GM23338 (cell line): ENCODE measurements at regions not wholly inside any gene's neighbourhood (a gene's known extent, or its start where the extent isn't known, plus 50 kb on each side); places are given as distances from the start of the nearest gene placed in this dataset.

Experiments used
- ATAC-seq: fragments of 200-7000 bp; cut with Tn5 transposase; 3 replicates; pipeline ENCODE4 v1.9.1; 2020
- DNase-seq: peaks from one replicate; pipeline ENCODE4 v3.0.0-alpha.2; 2015; ENCODE audit warnings: low spot score
- H2AFZ ChIP-seq: fragments of 200-600 bp; sonication (generic); 2 replicates; pipeline ENCODE4 v1.8.0; 2016; ENCODE audit warnings: antibody characterized with exemption, mild to moderate bottlenecking, moderate library complexity
- H3F3A ChIP-seq: fragments of 200-600 bp; sonication (generic); replicated peaks from 2 replicates; pipeline ENCODE4 v1.8.0; 2017; ENCODE audit warnings: antibody characterized with exemption, mixed run types, low read depth
- H3K27ac ChIP-seq: fragments of 200-600 bp; sonication (generic); 2 replicates; pipeline ENCODE4 v1.6.1; 2016; ENCODE audit warnings: low read depth
- H3K27me3 ChIP-seq: fragments of 200-600 bp; sonication (generic); 2 replicates; pipeline ENCODE4 v1.8.0; 2016; ENCODE audit warnings: mild to moderate bottlenecking, mixed run types, moderate library complexity; ENCODE audit not compliant: insufficient read depth
- H3K36me3 ChIP-seq: fragments of 200-600 bp; sonication (generic); 2 replicates; pipeline ENCODE4 v1.8.0; 2016; ENCODE audit warnings: mild to moderate bottlenecking; ENCODE audit not compliant: insufficient read depth
- H3K4me1 ChIP-seq: fragments of 200-600 bp; sonication (generic); 2 replicates; pipeline ENCODE4 v1.8.0; 2016; ENCODE audit warnings: mild to moderate bottlenecking, moderate library complexity; ENCODE audit not compliant: insufficient read depth
- H3K4me2 ChIP-seq: fragments of 200-600 bp; sonication (generic); 2 replicates; pipeline ENCODE4 v1.7.1; 2017; ENCODE audit warnings: mixed run types
- H3K4me3 ChIP-seq: fragments of 200-600 bp; sonication (generic); 2 replicates; pipeline ENCODE4 v1.6.1; 2016; ENCODE audit warnings: mixed run types
- H3K79me2 ChIP-seq: fragments of 200-600 bp; sonication (generic); replicated peaks from 2 replicates; pipeline ENCODE4 v1.8.0; 2017; ENCODE audit warnings: mild to moderate bottlenecking; ENCODE audit not compliant: insufficient read depth
- H3K9me2 ChIP-seq: fragments of 200-600 bp; sonication (generic); 2 replicates; pipeline ENCODE4 v1.8.0; 2017; ENCODE audit not compliant: insufficient read depth
- H4K20me1 ChIP-seq: fragments of 200-600 bp; sonication (generic); replicated peaks from 2 replicates; pipeline ENCODE4 v1.8.0; 2017; ENCODE audit warnings: mild to moderate bottlenecking; ENCODE audit not compliant: insufficient read depth
- H3K27ac Mint-ChIP-seq: 2 replicates; pipeline ENCODE4 v1.8.0; 2020; ENCODE audit warnings: inconsistent platforms, mild to moderate bottlenecking, moderate library complexity, mixed read lengths
- H3K27me3 Mint-ChIP-seq: 3 replicates; pipeline ENCODE4 v1.8.0; 2022; ENCODE audit warnings: low read depth, mild to moderate bottlenecking, moderate library complexity, mixed read lengths, inconsistent platforms; ENCODE audit not compliant: insufficient read depth, poor library complexity
- H3K36me3 Mint-ChIP-seq: 3 replicates; pipeline ENCODE4 v1.8.0; 2021; ENCODE audit warnings: low read depth, mild to moderate bottlenecking, inconsistent platforms, moderate library complexity, mixed read lengths
- H3K4me1 Mint-ChIP-seq: 3 replicates; pipeline ENCODE4 v1.8.0; 2020; ENCODE audit warnings: mild to moderate bottlenecking, inconsistent platforms, mixed read lengths
- H3K4me3 Mint-ChIP-seq: 3 replicates; pipeline ENCODE4 v1.8.0; 2021; ENCODE audit warnings: moderate library complexity, mild to moderate bottlenecking, inconsistent platforms, mixed read lengths
- H3K9me3 Mint-ChIP-seq: 3 replicates; pipeline ENCODE4 v1.8.0; 2020; ENCODE audit warnings: moderate library complexity, mild to moderate bottlenecking, inconsistent platforms, mixed read lengths
- CREB1 ChIP-seq: fragments of 250-450 bp; sonication (Bioruptor Pico); IDR thresholded peaks from 2 replicates; pipeline ENCODE4 v1.5.0; 2020; ENCODE audit warnings: low read depth, mild to moderate bottlenecking, moderate library complexity
- CTCF ChIP-seq, 2 experiments: fragments of 200-600 bp in 1 of 2; sonication (generic) in 1 of 2; conservative IDR thresholded peaks; 2 replicates each; pipeline versions ENCODE4 v1.5.1 to v1.6.1; 2016 to 2017; ENCODE audit warnings: antibody characterized with exemption in 2 of 2, low read depth in 2 of 2, mild to moderate bottlenecking in 2 of 2, moderate library complexity in 1 of 2
- EZH2 ChIP-seq: fragments of 200-600 bp; sonication (generic); IDR thresholded peaks from one replicate; pipeline ENCODE4 v1.8.0; 2017; ENCODE audit warnings: antibody characterized with exemption, mild to moderate bottlenecking, low read depth; ENCODE audit not compliant: unreplicated experiment
- EZH2phosphoT487 ChIP-seq: fragments of 200-600 bp; sonication (generic); IDR thresholded peaks from one replicate; pipeline ENCODE4 v1.8.1; 2018; ENCODE audit warnings: antibody characterized with exemption; ENCODE audit not compliant: unreplicated experiment
- POLR2AphosphoS5 ChIP-seq: IDR thresholded peaks from 2 replicates; pipeline ENCODE4 v1.6.1; 2016; ENCODE audit warnings: antibody characterized with exemption, low read depth
- REST ChIP-seq: IDR thresholded peaks from one replicate; pipeline ENCODE4 v1.6.1; 2018; ENCODE audit warnings: antibody characterized with exemption; ENCODE audit not compliant: unreplicated experiment
- STAT1 ChIP-seq: IDR thresholded peaks from one replicate; pipeline ENCODE4 v1.6.1; 2016; ENCODE audit warnings: antibody characterized with exemption; ENCODE audit not compliant: unreplicated experiment
- ZNF462 ChIP-seq: fragments of 250-450 bp; sonication (Bioruptor Pico); IDR thresholded peaks from 2 replicates; pipeline ENCODE4 v1.5.0; 2020; ENCODE audit warnings: mild to moderate bottlenecking, moderate library complexity

GRCh38 chr7:8353991-8354390, 79.4 kb upstream of the NXPH1 start (continued):
- TF ChIP-seq EZH2phosphoT487, result no peak
- TF ChIP-seq CREB1 (CRISPR knock-in tag), result no peak
- no peak for TF ChIP-seq CTCF (conservative IDR thresholded peaks at IDR 0.05; ENCODE audit: low read depth in 2 of 2)
- TF ChIP-seq REST, result no peak

- Mint-ChIP-seq H3K36me3 (peaks cover 46% of the 10 kb centered on the region; the same call in 2 of the 3 replicates), H3K9me3 (peaks cover 23% of the 10 kb centered on the region), H3K27ac (no peak overlapping the region), H3K4me3 (no peak overlapping the region), H3K4me1 (no peaks in the 10 kb centered on the region; the same call in 2 of the 3 replicates), H3K27me3 (no peaks in the 10 kb centered on the region)
- Histone ChIP-seq H2AFZ (no peak overlapping the region), H3K4me3 (no peak overlapping the region), H3K27ac (no peak overlapping the region), H3K9me2 (0 out of 2 replicates have a peak, but pooled peaks cover 11% of the 10 kb centered on the region), H4K20me1 (no peaks in the 10 kb centered on the region), H3K4me2 (no peak overlapping the region), H3K36me3 (no peaks in the 10 kb centered on the region), H3F3A (no peaks in the 10 kb centered on the region), H3K79me2 (no peaks in the 10 kb centered on the region), H3K4me1 (peaks cover 1% of the 10 kb centered on the region; the same call in 1 of the 2 replicates), H3K27me3 (no peaks in the 10 kb centered on the region)
- DNase-seq (no peak), ATAC-seq (no peak)
- TF ChIP-seq CREB1 (CRISPR knock-in tag), result no peak
- no peak for TF ChIP-seq ZNF462 (CRISPR knock-in tag)
- TF ChIP-seq POLR2AphosphoS5, result no peak
- TF ChIP-seq REST, result no peak
- TF ChIP-seq EZH2, result no peak
- TF ChIP-seq EZH2phosphoT487, result no peak
- TF ChIP-seq STAT1, result no peak
Observed at GRCh38 chr7:8354503-8354902, 78.9 kb upstream of the NXPH1 start.
